K562 (cell line): ENCODE measurements at regions not wholly inside any gene's neighbourhood (a gene's known extent, or its start where the extent isn't known, plus 50 kb on each side); places are given as distances from the start of the nearest gene placed in this dataset.

ENCODE experiments used
- ATAC-seq: fragments of 200-7000 bp; cut with Tn5 transposase; 3 replicates; pipeline ENCODE4 v1.9.1; 2020; ENCODE audit warnings: moderate library complexity
- BruUV-seq: library from RNA; stranded (reverse); fragments of 400-500 nt; replicated peaks from 2 replicates; lab custom pipeline; 2021; lab: Mats Ljungman, UMichigan
- CTCF ChIA-PET: fragments of 300-600 bp; formaldehyde crosslinking; extraction: SDS; loops from one replicate; lab custom pipeline; 2021; ENCODE audit warnings: low intra/inter-chr PET ratio; lab: Yijun Ruan, JAX
- POLR2A ChIA-PET: fragments of 300-600, 350-650 bp; sonication (Branson Sonifier 250); formaldehyde crosslinking; extraction: SDS; loops from one replicate; lab custom pipeline; 2021; ENCODE audit warnings: antibody characterized with exemption, inconsistent platforms; lab: Yijun Ruan, JAX
- DNase-seq, 4 experiments: peaks; one replicate each; pipeline versions ENCODE4 v3.0.0 to v3.0.0-alpha.2; 2011 to 2018; ENCODE audit warnings: low spot score in 3 of 4, mixed read lengths in 3 of 4; ENCODE audit errors: extremely low read depth in 1 of 4
- FAIRE-seq: peaks from 2 replicates; lab custom pipeline; 2011; peaks lifted over from hg19 to GRCh38; lab: Jason Lieb, UNC
- H2AFZ ChIP-seq: 2 replicates; pipeline ENCODE4 v1.6.0; 2011; ENCODE audit warnings: low read depth, low read length, control low read depth, inconsistent platforms
- H3K27ac ChIP-seq: fragments of 200-600 bp; 3 replicates; pipeline ENCODE4 v1.8.0; 2011; ENCODE audit warnings: low read depth, mild to moderate bottlenecking, control low read depth, inconsistent platforms, low read length, moderate library complexity, mixed read lengths; ENCODE audit errors: extremely low read depth
- H3K27me3 ChIP-seq, 2 experiments: fragments of 300-600 bp in 1 of 2; 2 replicates in 1 of 2; 3 replicates in 1 of 2; pipeline versions ENCODE4 v1.6.0 to v1.8.0; 2011; ENCODE audit warnings: inconsistent platforms in 2 of 2, low read length in 2 of 2, mild to moderate bottlenecking in 1 of 2, mixed read lengths in 1 of 2, moderate library complexity in 1 of 2; ENCODE audit not compliant: control insufficient read depth in 2 of 2, insufficient read depth in 2 of 2
- H3K36me3 ChIP-seq: fragments of 300-600 bp; 3 replicates; pipeline ENCODE4 v1.8.0; 2011; ENCODE audit warnings: mild to moderate bottlenecking, low read length, inconsistent platforms; ENCODE audit not compliant: control insufficient read depth, insufficient read depth
- H3K4me1 ChIP-seq, 2 experiments: fragments of 200-600 bp in 1 of 2; replicated peaks in 1 of 2; 2 replicates in 1 of 2; 3 replicates in 1 of 2; pipeline versions ENCODE4 v1.5.1 to v1.8.0; 2011; ENCODE audit warnings: inconsistent platforms in 2 of 2, low read length in 2 of 2, mild to moderate bottlenecking in 1 of 2, mixed read lengths in 1 of 2, moderate library complexity in 1 of 2; ENCODE audit not compliant: control insufficient read depth in 2 of 2, insufficient read depth in 2 of 2
- H3K4me2 ChIP-seq: 2 replicates; pipeline ENCODE4 v1.6.1; 2011; ENCODE audit warnings: low read length, control low read depth, inconsistent platforms, mixed read lengths; ENCODE audit not compliant: insufficient read depth
- H3K4me3 ChIP-seq: fragments of 200-600 bp; sonication (generic), shearing (Covaris generic); 2 replicates; pipeline ENCODE4 v1.5.1; 2016; ENCODE audit warnings: control low read depth, inconsistent platforms
- H3K79me2 ChIP-seq: fragments of 200-600 bp; 3 replicates; pipeline ENCODE4 v1.8.0; 2011; ENCODE audit warnings: low read length, inconsistent platforms; ENCODE audit not compliant: control insufficient read depth, insufficient read depth
- H3K9ac ChIP-seq, 2 experiments: 2 replicates each; pipeline versions ENCODE4 v1.6.0 to v1.6.1; 2011; ENCODE audit warnings: low read depth in 2 of 2, low read length in 2 of 2, control low read depth in 1 of 2, inconsistent platforms in 1 of 2, mild to moderate bottlenecking in 1 of 2, mixed read lengths in 1 of 2; ENCODE audit not compliant: insufficient read depth in 1 of 2
- H3K9me1 ChIP-seq: one replicate; pipeline ENCODE4 v1.6.0; 2011; ENCODE audit warnings: inconsistent platforms, mild to moderate bottlenecking, low read length, moderate library complexity; ENCODE audit not compliant: control insufficient read depth, insufficient read depth
- H3K9me3 ChIP-seq: replicated peaks from 2 replicates; pipeline ENCODE4 v1.5.1; 2011; ENCODE audit warnings: low read depth, low read length, inconsistent platforms; ENCODE audit not compliant: control insufficient read depth, insufficient read depth
- H4K20me1 ChIP-seq: replicated peaks from 2 replicates; pipeline ENCODE4 v1.6.1; 2011; ENCODE audit warnings: low read length, inconsistent platforms, mixed read lengths; ENCODE audit not compliant: control insufficient read depth, insufficient read depth
- BCL6 ChIP-seq: fragments of 250-450 bp; sonication (Bioruptor Pico); IDR thresholded peaks from 2 replicates; pipeline ENCODE4 v1.4.0; 2020
- BHLHE40 ChIP-seq: IDR thresholded peaks from 2 replicates; pipeline ENCODE4 v1.6.1; 2011; ENCODE audit warnings: low read length, improper control_type of control experiment
- DDX20 ChIP-seq: fragments of 450-650 bp; IDR thresholded peaks from 2 replicates; pipeline ENCODE4 v1.6.1; 2016; ENCODE audit warnings: missing genetic modification characterization, low read depth, mild to moderate bottlenecking, missing compliant biosample characterization, moderate library complexity
- ETV1 ChIP-seq: fragments of 450-650 bp; conservative IDR thresholded peaks from 2 replicates; pipeline ENCODE4 v1.6.1; 2016; ENCODE audit warnings: missing genetic modification characterization, control low read depth, low read depth, missing compliant biosample characterization
- HSF4 ChIP-seq: fragments of 250-450 bp; sonication (Bioruptor Pico); IDR thresholded peaks from 2 replicates; pipeline ENCODE4 v2.1.2; 2022; ENCODE audit warnings: mild to moderate bottlenecking, moderate library complexity, borderline replicate concordance
- MTF1 ChIP-seq: fragments of 250-450 bp; sonication (Bioruptor Pico); IDR thresholded peaks from 2 replicates; pipeline ENCODE4 v1.9.0; 2021; ENCODE audit warnings: moderate library complexity, mild to moderate bottlenecking, inconsistent platforms, borderline replicate concordance
- NELFE ChIP-seq: IDR thresholded peaks from 2 replicates; pipeline ENCODE4 v1.6.1; 2011; ENCODE audit warnings: mild to moderate bottlenecking; ENCODE audit not compliant: insufficient read depth, insufficient read length
- NFIC ChIP-seq: fragments of 450-650 bp; IDR thresholded peaks from 2 replicates; pipeline ENCODE4 v1.6.1; 2017; ENCODE audit warnings: mild to moderate bottlenecking, inconsistent platforms
- PCBP1 ChIP-seq: fragments of 200-400 bp; formaldehyde crosslinking; IDR thresholded peaks from 2 replicates; pipeline ENCODE4 v1.6.1; 2018; ENCODE audit warnings: mild to moderate bottlenecking, low read depth, low read length; ENCODE audit not compliant: poor library complexity, severe bottlenecking
- PHTF2 ChIP-seq: fragments of 250-450 bp; sonication (Bioruptor Pico); IDR thresholded peaks from 2 replicates; pipeline ENCODE4 v1.5.0; 2021; ENCODE audit warnings: mild to moderate bottlenecking
- SRSF9 ChIP-seq: fragments of 200-400 bp; formaldehyde crosslinking; IDR thresholded peaks from 2 replicates; pipeline ENCODE4 v1.6.1; 2017; ENCODE audit warnings: low read depth, low read length, borderline replicate concordance
- TEAD1 ChIP-seq, 2 experiments: fragments of 450-650 bp in 1 of 2; sonication (generic) in 1 of 2; formaldehyde crosslinking; IDR thresholded peaks; 2 replicates each; pipeline versions ENCODE4 v1.4.0 to v1.8.0; 2020 to 2022; ENCODE audit warnings: mild to moderate bottlenecking in 2 of 2, missing genetic modification reagents in 1 of 2
- ZNF134 ChIP-seq: fragments of 250-450 bp; sonication (Bioruptor Pico); conservative IDR thresholded peaks from 2 replicates; pipeline ENCODE4 v1.4.0; 2020
- ZNF212 ChIP-seq: fragments of 450-650 bp; formaldehyde crosslinking; IDR thresholded peaks from 2 replicates; pipeline ENCODE4 v1.4.0; 2020; ENCODE audit warnings: mild to moderate bottlenecking
- ZNF263 ChIP-seq: sonication (generic); formaldehyde crosslinking; IDR thresholded peaks from 2 replicates; pipeline ENCODE4 v1.8.0; 2022; ENCODE audit warnings: mild to moderate bottlenecking, missing genetic modification reagents, borderline replicate concordance
- ZNF699 ChIP-seq: fragments of 250-450 bp; sonication (Bioruptor Pico); IDR thresholded peaks from 2 replicates; pipeline ENCODE4 v1.8.0; 2021; ENCODE audit warnings: mild to moderate bottlenecking, moderate library complexity; ENCODE audit not compliant: insufficient replicate concordance
- ZNF785 ChIP-seq: fragments of 250-450 bp; sonication (Bioruptor Pico); IDR thresholded peaks from 2 replicates; pipeline ENCODE4 v1.4.0; 2020; ENCODE audit warnings: mild to moderate bottlenecking
- WGBS: fragments of 100-300 bp; shearing (Covaris generic); methylation state at CpG from one replicate; pipeline ENCODE4 v1.1.6; 2016; ENCODE audit warnings: low coverage, mixed read lengths; ENCODE audit not compliant: insufficient coverage; ENCODE audit errors: missing lambda C conversion rate; 5-methylcytosine and 5-hydroxymethylcytosine counted together
- in situ Hi-C: fragments of 300-500 bp; cut with MboI; formaldehyde crosslinking; loops from 4 replicates; pipeline ENCODE4 v1.15.0; 2018; ENCODE audit warnings: inconsistent platforms, mixed read lengths
- intact Hi-C: fragments of 100-400 bp; cut with micrococcal nuclease; formaldehyde crosslinking; loops from 2 replicates; pipeline ENCODE4 v1.14.2; 2022

DNA sequence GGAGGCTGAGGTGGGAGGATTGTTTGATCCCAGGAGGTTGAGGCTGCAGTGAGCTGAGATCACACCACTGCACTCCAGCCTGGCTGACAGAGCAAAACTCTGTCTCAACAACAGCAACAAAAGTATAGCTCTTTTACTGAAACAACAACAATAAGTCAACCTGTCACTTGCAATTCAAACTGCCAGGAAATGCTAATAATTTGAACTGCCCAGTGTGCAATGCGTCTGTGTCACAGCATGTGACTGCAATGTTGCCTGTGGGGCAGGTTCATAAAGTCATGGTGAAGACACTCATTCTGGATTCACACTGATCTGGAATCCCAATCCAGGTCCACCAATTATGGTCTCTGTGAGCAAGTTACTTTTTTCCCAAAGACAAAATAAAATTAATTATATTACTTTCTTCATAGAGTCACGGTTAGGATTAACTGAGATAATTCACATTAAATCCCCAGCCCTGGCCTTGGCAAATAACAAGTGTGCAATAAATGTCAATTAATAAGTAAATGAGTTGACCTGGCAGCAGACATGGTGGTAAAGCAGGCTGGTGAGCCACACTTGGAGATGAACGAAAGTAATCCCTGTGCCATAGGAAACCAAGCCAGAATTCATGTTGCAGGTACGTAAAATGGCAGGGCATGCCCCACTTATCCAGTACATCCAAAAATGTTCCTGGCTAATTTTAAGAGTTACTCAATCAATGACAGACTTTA lies 89.1 kb upstream of the CPSF6 start:
- POLR2A ChIA-PET: no interaction called here
- peaks cover 0 to 4% of the 10 kb centered on the region in 2 experiments; a peak in 1 of 5 replicates for H3K4me1 ChIP-seq
- no peak overlapping the region for H3K4me2 ChIP-seq
- no peak overlapping the region for H3K9ac ChIP-seq
- no peak overlapping the region for H3K27ac ChIP-seq
- H4K20me1 ChIP-seq: no peaks in the 10 kb centered on the region
- intact Hi-C loops (loop anchor here (5.0 to 10.0 kb wide), 4 partner anchors 205 to 725 kb away; partner anchors contain the start of gene YEATS4), in situ Hi-C loops (loop anchor here (10.0 kb wide), 1 partner anchor 135 kb away; no protein-coding TSS in a partner anchor)
- H3K36me3 ChIP-seq: no peaks in the 10 kb centered on the region
- no peaks in the 10 kb centered on the region for H3K9me1 ChIP-seq
- FAIRE-seq (no peak), ATAC-seq (no peak), DNase-seq (no peak)
- no peaks in the 10 kb centered on the region for H3K9me3 ChIP-seq
- TF ChIP-seq MTF1 (CRISPR knock-in tag): no peak
- peaks cover 0 to 8% of the 10 kb centered on the region in 2 experiments; a peak in 2 of 5 replicates for H3K27me3 ChIP-seq
- no TSS peak for BruUV-seq
- H2AFZ ChIP-seq: no peak overlapping the region
- no peaks in the 10 kb centered on the region for H3K79me2 ChIP-seq
- no peak overlapping the region for H3K4me3 ChIP-seq
- WGBS: 13% methylated on average over 4 of the region's 4 CpGs
- CTCF ChIA-PET: interaction anchor here (0.6 kb wide), 1 partner anchor 141 kb away, joined by 3 read pairs; no protein-coding TSS in a partner anchor

DNA sequence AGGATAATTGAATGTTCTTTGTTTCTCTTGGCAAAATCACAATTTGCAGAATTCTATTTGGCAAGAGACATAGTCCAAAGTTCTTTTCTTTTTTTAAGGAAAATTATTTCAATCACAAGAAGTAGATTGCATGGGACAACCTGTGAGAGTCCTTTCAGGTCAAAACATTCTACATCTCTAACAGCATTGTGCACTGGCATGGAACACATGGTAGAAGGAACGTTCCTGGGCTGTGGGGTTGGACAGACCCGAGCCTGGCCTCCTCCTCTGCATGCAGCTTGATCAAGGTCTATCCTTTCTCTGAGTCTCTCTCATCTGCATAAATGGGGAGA lies 88.6 kb upstream of the CPSF6 start:
- H3K9me1 ChIP-seq: no peaks in the 10 kb centered on the region
- H4K20me1 ChIP-seq: no peaks in the 10 kb centered on the region
- POLR2A ChIA-PET: interaction anchor here (0.5 to 0.6 kb wide), 2 partner anchors 97 to 103 kb away, joined by 3 read pairs; no protein-coding TSS in a partner anchor
- peaks cover 0 to 4% of the 10 kb centered on the region in 2 experiments; a peak in 1 of 5 replicates for H3K4me1 ChIP-seq
- no peaks in the 10 kb centered on the region for H3K9me3 ChIP-seq
- no peak overlapping the region for H3K9ac ChIP-seq
- TF ChIP-seq ZNF212 (CRISPR knock-in tag) (no peak), ZNF699 (no peak), PHTF2 (CRISPR knock-in tag) (no peak), PCBP1 (no peak), BHLHE40 (no peak), HSF4 (no peak), ETV1 (no peak), SRSF9 (no peak), TEAD1 (CRISPR knock-in tag; IDR thresholded peaks at IDR 0.05) (no peak), ZNF134 (CRISPR knock-in tag) (no peak), BCL6 (CRISPR knock-in tag) (no peak), DDX20 (tag) (no peak), ZNF263 (no peak), NELFE (no peak), NFIC (no peak), ZNF785 (CRISPR knock-in tag) (no peak)
- TF ChIP-seq, all 486 proteins: peak for 0
- Histone ChIP-seq H3K27me3 (peaks cover 0 to 4% of the 10 kb centered on the region in 2 experiments; a peak in 1 of 5 replicates), H3K4me3 (no peak overlapping the region), H3K27ac (no peak overlapping the region), H2AFZ (no peak overlapping the region), H3K36me3 (no peaks in the 10 kb centered on the region), H3K4me2 (no peak overlapping the region), H3K79me2 (no peaks in the 10 kb centered on the region)
- no TSS peak for BruUV-seq
- FAIRE-seq (no peak), ATAC-seq (no peak), DNase-seq (no peak)
- CTCF ChIA-PET: no interaction called here
- intact Hi-C loops (loop anchor here (5.0 to 10.0 kb wide), 4 partner anchors 204 to 724 kb away; partner anchors contain the start of gene YEATS4), in situ Hi-C loops (loop anchor here (10.0 kb wide), 1 partner anchor 134 kb away; no protein-coding TSS in a partner anchor)
- WGBS: 3% methylated on average over 2 of the region's 2 CpGs
